Upper lobe of left lung (tissue), 4 donors: ENCODE measurements at regions not wholly inside any gene's neighbourhood (a gene's known extent, or its start where the extent isn't known, plus 50 kb on each side); places are given as distances from the start of the nearest gene placed in this dataset.
"Not testable (repeated sequence)": the region's sequence is repeated elsewhere in the genome, so short reads cannot be mapped to it uniquely, and the experiment has no call there.

Experiments
- CTCF ChIP-seq, 6 experiments: fragments of 450-650 bp in 4 of 6; fragments of 200-600 bp in 2 of 6; sonication (generic) in 2 of 6; IDR thresholded peaks; one replicate each; pipeline ENCODE4 v1.5.1; 2016 to 2019; ENCODE audit warnings: antibody characterized with exemption in 6 of 6
- EP300 ChIP-seq, 4 donors: sonication (generic); formaldehyde crosslinking; IDR thresholded peaks; one replicate each; pipeline ENCODE4 v1.5.1; 2017; ENCODE audit warnings: antibody characterized with exemption in 4 of 4, control low read depth in 2 of 4
- POLR2AphosphoS5 ChIP-seq, 2 donors: sonication (generic); formaldehyde crosslinking; IDR thresholded peaks; one replicate each; pipeline ENCODE4 v1.5.1; 2017; ENCODE audit warnings: antibody characterized with exemption in 2 of 2

DNA sequence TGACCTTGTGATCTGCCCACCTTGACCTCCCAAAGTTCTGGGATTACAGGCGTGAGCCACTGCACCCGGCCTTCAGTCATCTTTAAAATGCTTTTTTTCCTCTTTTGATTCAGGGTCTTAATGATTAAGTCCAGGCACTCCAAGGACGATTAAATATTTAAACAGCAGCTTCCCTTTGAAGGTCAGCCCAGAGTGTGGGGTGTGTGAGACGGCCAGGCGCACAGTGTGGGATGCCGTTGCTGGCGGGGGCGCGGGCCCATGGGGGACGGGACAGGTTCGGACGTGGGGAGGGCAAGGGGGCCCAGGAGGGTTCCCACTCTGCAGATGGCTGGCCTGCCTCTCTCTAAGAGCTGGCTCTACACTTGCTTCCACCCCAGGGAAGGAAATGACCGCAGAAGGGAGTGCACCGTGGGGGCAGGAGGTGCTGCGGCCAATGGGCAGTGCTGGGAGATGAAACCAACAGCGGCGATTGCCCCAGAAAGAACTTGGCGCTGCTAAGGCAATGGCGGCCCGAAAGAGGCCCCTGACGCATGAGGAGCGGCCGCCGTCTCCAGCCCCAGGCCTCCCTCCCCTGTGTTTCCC is 4445.7 kb upstream of the TPTE start:
- TF ChIP-seq CTCF, EP300, POLR2AphosphoS5 (IDR thresholded peaks at IDR 0.05): not testable (repeated sequence)
